ENCODE measurements at regions not wholly inside any gene's neighbourhood (a gene's known extent, or its start where the extent isn't known, plus 50 kb on each side); places are given as distances from the start of the nearest gene placed in this dataset.

GRCh38 chr16:51085271-51085670, 65.8 kb downstream of the SALL1 start:
- no peak for DNase-seq

- no peak for DNase-seq
These were observed 66.8 kb downstream of the SALL1 start for GRCh38 chr16:51084074-51084928.

GRCh38 chr16:51072591-51072990, 78.5 kb downstream of the SALL1 start:
- DNase-seq: no peak

GRCh38 chr16:51071326-51071725, 79.7 kb downstream of the SALL1 start:
- DNase-seq: no peak

- DNase-seq: no peak
These were observed 83.7 kb downstream of the SALL1 start for GRCh38 chr16:51067352-51067751.

- DNase-seq: no peak
These were observed 89.0 kb downstream of the SALL1 start for GRCh38 chr16:51062039-51062438.

- DNase-seq: no peak
These were observed 89.7 kb downstream of the SALL1 start for GRCh38 chr16:51061328-51061727.

- no peak for DNase-seq
These were observed 93.1 kb downstream of the SALL1 start for GRCh38 chr16:51057969-51058337.

GRCh38 chr16:51057102-51057793, 93.8 kb downstream of the SALL1 start:
- DNase-seq: no peak

GRCh38 chr16:51056331-51056730, 94.7 kb downstream of the SALL1 start:
- no peak for DNase-seq

GRCh38 chr16:51055434-51055833, 95.6 kb downstream of the SALL1 start:
- no peak for DNase-seq

- no peak for DNase-seq
These were observed 97.3 kb downstream of the SALL1 start for GRCh38 chr16:51053775-51054174.

GRCh38 chr16:51051671-51052070, 99.4 kb downstream of the SALL1 start:
- no peak for DNase-seq

- no peak for DNase-seq
These were observed 100.7 kb downstream of the SALL1 start for GRCh38 chr16:51050377-51050706.

GRCh38 chr16:51049678-51050376, 101.2 kb downstream of the SALL1 start:
- DNase-seq: no peak

GRCh38 chr16:51049276-51049675, 101.8 kb downstream of the SALL1 start:
- no peak for DNase-seq

GRCh38 chr16:51048544-51048943, 102.5 kb downstream of the SALL1 start:
- DNase-seq: no peak

GRCh38 chr16:51045794-51046193, 105.3 kb downstream of the SALL1 start:
- DNase-seq: no peak

GRCh38 chr16:51045186-51045585, 105.9 kb downstream of the SALL1 start:
- DNase-seq: no peak

GRCh38 chr16:51041546-51041945, 109.5 kb downstream of the SALL1 start:
- DNase-seq: no peak

GRCh38 chr16:51040637-51041036, 110.4 kb downstream of the SALL1 start:
- DNase-seq: no peak

GRCh38 chr16:51039638-51040331, 111.3 kb downstream of the SALL1 start:
- DNase-seq: no peak

GRCh38 chr16:51035711-51036110, 115.4 kb downstream of the SALL1 start:
- no peak for DNase-seq
